Left ventricle myocardium superior (tissue), 1 donor: ENCODE measurements at regions not wholly inside any gene's neighbourhood (a gene's known extent, or its start where the extent isn't known, plus 50 kb on each side); places are given as distances from the start of the nearest gene placed in this dataset.

Experiments used
- ATAC-seq: fragments of 200-7000 bp; cut with Tn5 transposase; one replicate; pipeline ENCODE4 v1.9.1; 2020; ENCODE audit warnings: mild to moderate bottlenecking, moderate library complexity
- DNase-seq: peaks from one replicate; pipeline ENCODE4 v3.0.0-alpha.2; 2020
- intact Hi-C: fragments of 100-400 bp; cut with micrococcal nuclease; formaldehyde crosslinking; loops from one replicate; pipeline ENCODE4 v1.11.0; 2022
- donor health status: DM: no; HTN: yes; CAD: no; lungs with severe emphysema.

GRCh38 chr12:116471544-116471943, 87.6 kb upstream of the MAP1LC3B2 start:
- intact Hi-C loops = no loop called here
- DNase-seq (no peak), ATAC-seq (no peak)

GRCh38 chr12:116472193-116472592, 87.0 kb upstream of the MAP1LC3B2 start:
- DNase-seq (no peak), ATAC-seq (no peak)
- intact Hi-C loops = no loop called here

GRCh38 chr12:116473416-116473815, 85.8 kb upstream of the MAP1LC3B2 start:
- ATAC-seq (no peak), DNase-seq (no peak)
- intact Hi-C loops = no loop called here

GRCh38 chr12:116474331-116474730, 84.8 kb upstream of the MAP1LC3B2 start:
- intact Hi-C loops = no loop called here
- ATAC-seq (no peak), DNase-seq (no peak)

GRCh38 chr12:116474899-116475298, 84.3 kb upstream of the MAP1LC3B2 start:
- ATAC-seq (no peak), DNase-seq (no peak)
- intact Hi-C loops = no loop called here

GRCh38 chr12:116476227-116476822, 82.9 kb upstream of the MAP1LC3B2 start:
- intact Hi-C loops = no loop called here
- DNase-seq = no peak
- no peak for ATAC-seq

GRCh38 chr12:116478243-116478773, 80.9 kb upstream of the MAP1LC3B2 start:
- intact Hi-C loops = no loop called here
- DNase-seq (no peak), ATAC-seq (no peak)

- DNase-seq = no peak
- ATAC-seq = no peak
- intact Hi-C loops = no loop called here
Observed at GRCh38 chr12:116480210-116480810, 78.9 kb upstream of the MAP1LC3B2 start.

- intact Hi-C loops = no loop called here
- ATAC-seq (no peak), DNase-seq (no peak)
Observed at GRCh38 chr12:116481726-116482125, 77.5 kb upstream of the MAP1LC3B2 start.

- intact Hi-C loops = no loop called here
- DNase-seq = no peak
Observed at GRCh38 chr12:116482179-116482578, 77.0 kb upstream of the MAP1LC3B2 start.

GRCh38 chr12:116482859-116483258, 76.3 kb upstream of the MAP1LC3B2 start:
- ATAC-seq (no peak), DNase-seq (no peak)
- intact Hi-C loops = no loop called here

More at GRCh38 chr12:116482179-116482578, 77.0 kb upstream of the MAP1LC3B2 start:
- ATAC-seq = no peak

GRCh38 chr12:116483959-116484750, 75.0 kb upstream of the MAP1LC3B2 start:
- intact Hi-C loops = no loop called here
- peak; percentile 57 for ATAC-seq
- peak; percentile 62 for DNase-seq

- peak; percentile 50 for ATAC-seq
- intact Hi-C loops = no loop called here
- no peak for DNase-seq
Observed at GRCh38 chr12:116484807-116485206, 74.4 kb upstream of the MAP1LC3B2 start.

GRCh38 chr12:116489116-116489515, 70.1 kb upstream of the MAP1LC3B2 start:
- intact Hi-C loops = no loop called here
- no peak for ATAC-seq
- no peak for DNase-seq

- no peak for ATAC-seq
- intact Hi-C loops = no loop called here
- no peak for DNase-seq
Observed at GRCh38 chr12:116490471-116490870, 68.7 kb upstream of the MAP1LC3B2 start.

GRCh38 chr12:116492703-116493324, 66.4 kb upstream of the MAP1LC3B2 start:
- intact Hi-C loops = no loop called here
- DNase-seq (no peak), ATAC-seq (no peak)

- ATAC-seq = no peak
- intact Hi-C loops = no loop called here
Observed at GRCh38 chr12:116495260-116495659, 63.9 kb upstream of the MAP1LC3B2 start.

GRCh38 chr12:116497051-116497591, 62.1 kb upstream of the MAP1LC3B2 start:
- DNase-seq (no peak), ATAC-seq (no peak)
- intact Hi-C loops = no loop called here

More at GRCh38 chr12:116495260-116495659, 63.9 kb upstream of the MAP1LC3B2 start:
- DNase-seq = no peak

- no peak for DNase-seq
- intact Hi-C loops = no loop called here
- ATAC-seq = no peak
Observed at GRCh38 chr12:116498471-116498870, 60.7 kb upstream of the MAP1LC3B2 start.
